NT2/D1 (cell line): ENCODE measurements at regions not wholly inside any gene's neighbourhood (a gene's known extent, or its start where the extent isn't known, plus 50 kb on each side); places are given as distances from the start of the nearest gene placed in this dataset.

ENCODE experiments used
- DNase-seq: peaks from one replicate; pipeline ENCODE4 v3.0.0-alpha.2; 2011; ENCODE audit warnings: low read depth, low spot score
- H3K27me3 ChIP-seq: 2 replicates; pipeline ENCODE4 v1.6.0; 2011; ENCODE audit warnings: mild to moderate bottlenecking; ENCODE audit not compliant: insufficient read length, insufficient read depth
- H3K36me3 ChIP-seq: 2 replicates; pipeline ENCODE4 v1.6.1; 2011; ENCODE audit warnings: mild to moderate bottlenecking, low read length, mixed read lengths; ENCODE audit not compliant: insufficient read depth, insufficient read length
- H3K4me1 ChIP-seq: 2 replicates; pipeline ENCODE4 v1.5.1; 2011; ENCODE audit not compliant: insufficient read depth, insufficient read length
- H3K4me3 ChIP-seq: 2 replicates; pipeline ENCODE4 v1.5.1; 2011; ENCODE audit warnings: low read depth; ENCODE audit not compliant: insufficient read length
- H3K9ac ChIP-seq: 2 replicates; pipeline ENCODE4 v1.6.0; 2011; ENCODE audit warnings: low read depth; ENCODE audit not compliant: insufficient read length
- H3K9me3 ChIP-seq: 2 replicates; pipeline ENCODE4 v1.5.1; 2011; ENCODE audit warnings: mild to moderate bottlenecking, low read length; ENCODE audit not compliant: insufficient read depth
- SUZ12 ChIP-seq: IDR thresholded peaks from 2 replicates; pipeline ENCODE4 v1.6.1; 2011; ENCODE audit not compliant: insufficient read length, insufficient read depth; ENCODE audit errors: extremely low read depth
- YY1 ChIP-seq: IDR thresholded peaks from 2 replicates; pipeline ENCODE4 v1.6.1; 2011; ENCODE audit not compliant: insufficient read length, insufficient read depth
- ZNF274 ChIP-seq: IDR thresholded peaks from 2 replicates; pipeline ENCODE4 v1.6.1; 2011; ENCODE audit warnings: mild to moderate bottlenecking, low read depth, low read length

- TF ChIP-seq SUZ12 (no peak), ZNF274 (no peak), YY1 (no peak)
- DNase-seq: no peak
- Histone ChIP-seq H3K4me3 (no peak overlapping the region), H3K27me3 (no peaks in the 10 kb centered on the region), H3K4me1 (no peaks in the 10 kb centered on the region), H3K9ac (no peak overlapping the region), H3K36me3 (no peaks in the 10 kb centered on the region), H3K9me3 (peaks cover 1% of the 10 kb centered on the region; the same call in 1 of the 2 replicates)
These were observed 288.8 kb downstream of the PIK3R1 start for GRCh38 chr5:68504306-68504705.

- TF ChIP-seq YY1 (no peak), ZNF274 (no peak), SUZ12 (no peak)
- H3K27me3 ChIP-seq: no peaks in the 10 kb centered on the region
- H3K36me3 ChIP-seq: no peaks in the 10 kb centered on the region
- no peak overlapping the region for H3K9ac ChIP-seq
- no peak overlapping the region for H3K4me3 ChIP-seq
- no peaks in the 10 kb centered on the region for H3K4me1 ChIP-seq
- no peaks in the 10 kb centered on the region for H3K9me3 ChIP-seq
- DNase-seq: no peak
These were observed 290.6 kb downstream of the PIK3R1 start for GRCh38 chr5:68505917-68506860.

GRCh38 chr5:68515514-68515913 lies 300.0 kb downstream of the PIK3R1 start:
- no peaks in the 10 kb centered on the region for H3K9me3 ChIP-seq
- H3K4me1 ChIP-seq: no peaks in the 10 kb centered on the region
- H3K9ac ChIP-seq: no peak overlapping the region
- DNase-seq: no peak
- H3K4me3 ChIP-seq: no peak overlapping the region
- TF ChIP-seq ZNF274 (no peak), SUZ12 (no peak), YY1 (no peak)
- H3K27me3 ChIP-seq: no peaks in the 10 kb centered on the region
- no peaks in the 10 kb centered on the region for H3K36me3 ChIP-seq

GRCh38 chr5:68518286-68518685 lies 302.7 kb downstream of the PIK3R1 start:
- TF ChIP-seq YY1 (no peak), ZNF274 (no peak), SUZ12 (no peak)
- H3K27me3 ChIP-seq: no peaks in the 10 kb centered on the region
- H3K4me1 ChIP-seq: no peaks in the 10 kb centered on the region
- DNase-seq: no peak
- H3K9me3 ChIP-seq: no peaks in the 10 kb centered on the region
- H3K36me3 ChIP-seq: no peaks in the 10 kb centered on the region
- H3K9ac ChIP-seq: no peak overlapping the region
- no peak overlapping the region for H3K4me3 ChIP-seq

GRCh38 chr5:68519143-68519542 lies 303.6 kb downstream of the PIK3R1 start:
- DNase-seq: no peak
- Histone ChIP-seq H3K4me1 (no peaks in the 10 kb centered on the region), H3K36me3 (no peaks in the 10 kb centered on the region), H3K9ac (no peak overlapping the region), H3K27me3 (no peaks in the 10 kb centered on the region), H3K9me3 (no peaks in the 10 kb centered on the region), H3K4me3 (no peak overlapping the region)
- no peak for TF ChIP-seq ZNF274
- TF ChIP-seq YY1: no peak

GRCh38 chr5:68521776-68522175 lies 306.2 kb downstream of the PIK3R1 start:
- Histone ChIP-seq H3K36me3 (no peaks in the 10 kb centered on the region), H3K9ac (no peak overlapping the region), H3K4me1 (no peaks in the 10 kb centered on the region), H3K27me3 (no peaks in the 10 kb centered on the region), H3K9me3 (no peaks in the 10 kb centered on the region), H3K4me3 (no peak overlapping the region)
- DNase-seq: no peak
- TF ChIP-seq SUZ12: no peak
- TF ChIP-seq YY1: no peak
- no peak for TF ChIP-seq ZNF274

GRCh38 chr5:68522863-68523262 lies 307.3 kb downstream of the PIK3R1 start:
- no peak for TF ChIP-seq SUZ12
- no peak for TF ChIP-seq YY1
- no peak for TF ChIP-seq ZNF274

More at GRCh38 chr5:68522863-68523262, 307.3 kb downstream of the PIK3R1 start:
- Histone ChIP-seq H3K4me1 (no peaks in the 10 kb centered on the region), H3K9ac (no peak overlapping the region), H3K27me3 (no peaks in the 10 kb centered on the region), H3K4me3 (no peak overlapping the region), H3K36me3 (no peaks in the 10 kb centered on the region), H3K9me3 (peaks cover under 1% of the 10 kb centered on the region; the same call in 1 of the 2 replicates)
- no peak for DNase-seq
